ENCODE measurements at regions not wholly inside any gene's neighbourhood (a gene's known extent, or its start where the extent isn't known, plus 50 kb on each side); places are given as distances from the start of the nearest gene placed in this dataset.

DNA sequence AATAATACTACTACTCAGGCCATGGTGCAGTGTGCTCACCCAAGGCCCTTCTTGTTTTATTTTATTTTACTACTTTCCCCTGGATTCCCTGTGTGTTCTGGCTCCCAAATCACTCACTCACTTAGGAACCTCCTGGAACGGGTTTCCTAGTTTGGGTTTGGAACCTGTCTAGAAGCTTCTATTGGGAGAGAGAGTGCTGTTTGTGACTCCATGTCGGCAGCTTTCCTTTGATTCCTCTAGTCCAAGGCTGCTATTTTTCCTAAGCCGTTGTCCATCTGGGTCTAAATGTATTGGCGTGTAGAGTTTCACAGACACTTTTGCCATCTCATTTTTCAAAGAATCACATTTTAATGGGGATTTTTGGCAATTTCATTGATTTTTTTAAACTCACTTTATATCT lies 70.8 kb downstream of the FOXA2 start (continued):
- no peak for TF ChIP-seq TAF15 (IDR thresholded peaks at IDR 0.05; ENCODE audit: low read depth, low read length)
- no peak for TF ChIP-seq NR2C1 (IDR thresholded peaks at IDR 0.05)
- no peak for TF ChIP-seq NR2C1 (tag; IDR thresholded peaks at IDR 0.05)
- TF ChIP-seq CHCHD3 (CRISPR knock-in tag; IDR thresholded peaks at IDR 0.05) = no peak
- no peak for TF ChIP-seq PML (IDR thresholded peaks at IDR 0.05; ENCODE audit: low read length)
- TF ChIP-seq ZNF76 (CRISPR knock-in tag; IDR thresholded peaks at IDR 0.05; ENCODE audit: borderline replicate concordance) = no peak
- TF ChIP-seq TEAD4 (IDR thresholded peaks at IDR 0.05; ENCODE audit: low read length) = no peak
- TF ChIP-seq TEAD4 (CRISPR knock-in tag; IDR thresholded peaks at IDR 0.05; ENCODE audit: borderline replicate concordance) = no peak
- TF ChIP-seq, protein P1, sequence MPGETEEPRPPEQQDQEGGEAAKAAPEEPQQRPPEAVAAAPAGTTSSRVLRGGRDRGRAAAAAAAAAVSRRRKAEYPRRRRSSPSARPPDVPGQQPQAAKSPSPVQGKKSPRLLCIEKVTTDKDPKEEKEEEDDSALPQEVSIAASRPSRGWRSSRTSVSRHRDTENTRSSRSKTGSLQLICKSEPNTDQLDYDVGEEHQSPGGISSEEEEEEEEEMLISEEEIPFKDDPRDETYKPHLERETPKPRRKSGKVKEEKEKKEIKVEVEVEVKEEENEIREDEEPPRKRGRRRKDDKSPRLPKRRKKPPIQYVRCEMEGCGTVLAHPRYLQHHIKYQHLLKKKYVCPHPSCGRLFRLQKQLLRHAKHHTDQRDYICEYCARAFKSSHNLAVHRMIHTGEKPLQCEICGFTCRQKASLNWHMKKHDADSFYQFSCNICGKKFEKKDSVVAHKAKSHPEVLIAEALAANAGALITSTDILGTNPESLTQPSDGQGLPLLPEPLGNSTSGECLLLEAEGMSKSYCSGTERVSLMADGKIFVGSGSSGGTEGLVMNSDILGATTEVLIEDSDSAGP (CRISPR knock-in tag; IDR thresholded peaks at IDR 0.05) = no peak
- no peak for TF ChIP-seq ZBED1 (IDR thresholded peaks at IDR 0.05)
- TF ChIP-seq, protein P2, sequence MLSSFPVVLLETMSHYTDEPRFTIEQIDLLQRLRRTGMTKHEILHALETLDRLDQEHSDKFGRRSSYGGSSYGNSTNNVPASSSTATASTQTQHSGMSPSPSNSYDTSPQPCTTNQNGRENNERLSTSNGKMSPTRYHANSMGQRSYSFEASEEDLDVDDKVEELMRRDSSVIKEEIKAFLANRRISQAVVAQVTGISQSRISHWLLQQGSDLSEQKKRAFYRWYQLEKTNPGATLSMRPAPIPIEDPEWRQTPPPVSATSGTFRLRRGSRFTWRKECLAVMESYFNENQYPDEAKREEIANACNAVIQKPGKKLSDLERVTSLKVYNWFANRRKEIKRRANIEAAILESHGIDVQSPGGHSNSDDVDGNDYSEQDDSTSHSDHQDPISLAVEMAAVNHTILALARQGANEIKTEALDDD (IDR thresholded peaks at IDR 0.05) = no peak

Data from K562 (cell line).